WTC11 (cell line): ENCODE measurements at regions not wholly inside any gene's neighbourhood (a gene's known extent, or its start where the extent isn't known, plus 50 kb on each side); places are given as distances from the start of the nearest gene placed in this dataset.

Experiments used
- ATAC-seq: fragments of 200-7000 bp; cut with Tn5 transposase; 2 replicates; pipeline ENCODE4 v1.10.0; 2021; ENCODE audit warnings: mild to moderate bottlenecking, moderate library complexity
- CTCF ChIA-PET: fragments of 300-600 bp; sonication (Branson Sonifier 250); formaldehyde crosslinking; loops from one replicate; lab custom pipeline; 2021; ENCODE audit warnings: antibody characterized with exemption; lab: Charles Lee
- POLR2A ChIA-PET: fragments of 350-600 bp; sonication (Branson Sonifier 250); formaldehyde crosslinking; loops from one replicate; lab custom pipeline; 2021; ENCODE audit warnings: antibody characterized with exemption; lab: Charles Lee
- DNase-seq: peaks from one replicate; pipeline ENCODE4 v3.0.0; 2021; ENCODE audit warnings: low spot score
- H3K27ac Mint-ChIP-seq: 2 replicates; pipeline ENCODE4 v1.8.0; 2021; ENCODE audit warnings: mixed read lengths
- H3K27me3 Mint-ChIP-seq: 2 replicates; pipeline ENCODE4 v1.8.0; 2021; ENCODE audit warnings: low read depth, mild to moderate bottlenecking, moderate library complexity, mixed read lengths
- H3K36me3 Mint-ChIP-seq: 2 replicates; pipeline ENCODE4 v1.8.0; 2021; ENCODE audit warnings: mixed read lengths
- H3K4me1 Mint-ChIP-seq: 2 replicates; pipeline ENCODE4 v1.8.0; 2022; ENCODE audit warnings: mixed read lengths
- H3K4me3 Mint-ChIP-seq: 2 replicates; pipeline ENCODE4 v1.8.0; 2021; ENCODE audit warnings: mild to moderate bottlenecking, moderate library complexity, mixed read lengths
- H3K9me3 Mint-ChIP-seq: 2 replicates; pipeline ENCODE4 v1.8.0; 2021; ENCODE audit warnings: mixed read lengths
- ATF1 ChIP-seq: sonication (generic); formaldehyde crosslinking; IDR thresholded peaks from 2 replicates; pipeline ENCODE4 v1.8.1; 2023; ENCODE audit warnings: mild to moderate bottlenecking, moderate library complexity, missing genetic modification reagents
- ATF3 ChIP-seq: sonication (generic); formaldehyde crosslinking; conservative IDR thresholded peaks from 2 replicates; pipeline ENCODE4 v1.8.1; 2022; ENCODE audit warnings: mild to moderate bottlenecking, missing genetic modification reagents
- ETV6 ChIP-seq: sonication (generic); formaldehyde crosslinking; IDR thresholded peaks from 2 replicates; pipeline ENCODE4 v1.8.1; 2022; ENCODE audit warnings: mild to moderate bottlenecking, missing genetic modification reagents
- FOXK1 ChIP-seq: sonication (generic); formaldehyde crosslinking; IDR thresholded peaks from 2 replicates; pipeline ENCODE4 v1.8.0; 2022; ENCODE audit warnings: mild to moderate bottlenecking, moderate library complexity, missing genetic modification reagents
- FOXP4 ChIP-seq: sonication (generic); formaldehyde crosslinking; IDR thresholded peaks from 2 replicates; pipeline ENCODE4 v1.8.0; 2022; ENCODE audit warnings: mild to moderate bottlenecking, missing genetic modification reagents
- IRF2 ChIP-seq: sonication (generic); formaldehyde crosslinking; IDR thresholded peaks from 2 replicates; pipeline ENCODE4 v1.8.0; 2022; ENCODE audit warnings: low read depth, missing genetic modification reagents, borderline replicate concordance
- SOX15 ChIP-seq: fragments of 250-450 bp; sonication (Bioruptor Pico); IDR thresholded peaks from 2 replicates; pipeline ENCODE4 v1.9.0; 2021; ENCODE audit warnings: mild to moderate bottlenecking
- TCF7 ChIP-seq: sonication (generic); formaldehyde crosslinking; IDR thresholded peaks from 2 replicates; pipeline ENCODE4 v1.8.0; 2022; ENCODE audit warnings: mild to moderate bottlenecking, low read depth, missing genetic modification reagents, moderate library complexity
- TP53 ChIP-seq: sonication (generic); formaldehyde crosslinking; IDR thresholded peaks from 2 replicates; pipeline ENCODE4 v1.8.1; 2023; ENCODE audit warnings: mild to moderate bottlenecking, missing genetic modification reagents
- ZNF396 ChIP-seq: fragments of 250-450 bp; sonication (Bioruptor Pico); IDR thresholded peaks from 2 replicates; pipeline ENCODE4 v1.8.0; 2021; ENCODE audit warnings: mild to moderate bottlenecking, moderate library complexity, borderline replicate concordance
- TF ChIP-seq, protein P1 (sequence below): sonication (generic); formaldehyde crosslinking; IDR thresholded peaks from 2 replicates; pipeline ENCODE4 v1.8.0; 2023; ENCODE audit warnings: missing genetic modification reagents
- TF ChIP-seq, protein P2 (sequence below): sonication (generic); formaldehyde crosslinking; IDR thresholded peaks from 2 replicates; pipeline ENCODE4 v1.8.1; 2023; ENCODE audit warnings: mild to moderate bottlenecking, missing genetic modification reagents
- TF ChIP-seq, protein P3 (sequence below): sonication (generic); formaldehyde crosslinking; IDR thresholded peaks from 2 replicates; pipeline ENCODE4 v1.8.0; 2022; ENCODE audit warnings: mild to moderate bottlenecking, missing genetic modification reagents
- TF ChIP-seq, protein P4 (sequence below): sonication (generic); formaldehyde crosslinking; IDR thresholded peaks from 2 replicates; pipeline ENCODE4 v1.8.0; 2023; ENCODE audit warnings: missing genetic modification reagents, mild to moderate bottlenecking, borderline replicate concordance

DNA sequence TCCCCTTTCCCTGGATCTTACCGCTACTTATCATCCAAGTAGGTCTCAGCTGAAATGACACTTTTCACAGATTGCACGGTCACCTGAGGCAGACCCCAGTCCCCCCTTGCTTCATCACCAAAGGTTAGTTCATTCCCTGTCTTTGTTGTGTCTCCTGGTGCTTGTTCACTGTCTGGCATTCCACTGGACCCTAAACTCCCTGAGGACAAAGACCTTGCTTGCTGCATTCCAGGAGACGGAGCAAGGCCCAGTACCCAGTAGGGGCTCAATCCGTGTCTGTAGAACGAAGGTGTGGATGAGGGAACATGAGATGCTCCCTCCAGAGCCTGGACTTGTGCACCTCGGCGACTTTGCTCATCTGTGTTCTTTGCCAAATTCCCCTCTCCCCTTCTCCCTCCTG, 160.0 kb downstream of the RAB11FIP2 start:
- peaks cover 29% of the 10 kb centered on the region for H3K4me1 Mint-ChIP-seq
- H3K36me3 Mint-ChIP-seq: no peaks in the 10 kb centered on the region
- 0 out of 2 replicates have a peak, but pooled peaks cover 3% of the 10 kb centered on the region for H3K9me3 Mint-ChIP-seq
- TF ChIP-seq ZNF396 (CRISPR knock-in tag) (no peak), ATF1 (CRISPR knock-in tag) (no peak), FOXK1 (CRISPR knock-in tag) (no peak), SOX15 (CRISPR knock-in tag) (no peak), ATF3 (no peak), TP53 (CRISPR knock-in tag) (no peak), FOXP4 (no peak), ETV6 (CRISPR knock-in tag) (no peak), TCF7 (CRISPR knock-in tag) (no peak), IRF2 (CRISPR knock-in tag) (no peak)
- TF ChIP-seq, protein P1, sequence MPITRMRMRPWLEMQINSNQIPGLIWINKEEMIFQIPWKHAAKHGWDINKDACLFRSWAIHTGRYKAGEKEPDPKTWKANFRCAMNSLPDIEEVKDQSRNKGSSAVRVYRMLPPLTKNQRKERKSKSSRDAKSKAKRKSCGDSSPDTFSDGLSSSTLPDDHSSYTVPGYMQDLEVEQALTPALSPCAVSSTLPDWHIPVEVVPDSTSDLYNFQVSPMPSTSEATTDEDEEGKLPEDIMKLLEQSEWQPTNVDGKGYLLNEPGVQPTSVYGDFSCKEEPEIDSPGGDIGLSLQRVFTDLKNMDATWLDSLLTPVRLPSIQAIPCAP (CRISPR knock-in tag): no peak
- TF ChIP-seq, protein P2, sequence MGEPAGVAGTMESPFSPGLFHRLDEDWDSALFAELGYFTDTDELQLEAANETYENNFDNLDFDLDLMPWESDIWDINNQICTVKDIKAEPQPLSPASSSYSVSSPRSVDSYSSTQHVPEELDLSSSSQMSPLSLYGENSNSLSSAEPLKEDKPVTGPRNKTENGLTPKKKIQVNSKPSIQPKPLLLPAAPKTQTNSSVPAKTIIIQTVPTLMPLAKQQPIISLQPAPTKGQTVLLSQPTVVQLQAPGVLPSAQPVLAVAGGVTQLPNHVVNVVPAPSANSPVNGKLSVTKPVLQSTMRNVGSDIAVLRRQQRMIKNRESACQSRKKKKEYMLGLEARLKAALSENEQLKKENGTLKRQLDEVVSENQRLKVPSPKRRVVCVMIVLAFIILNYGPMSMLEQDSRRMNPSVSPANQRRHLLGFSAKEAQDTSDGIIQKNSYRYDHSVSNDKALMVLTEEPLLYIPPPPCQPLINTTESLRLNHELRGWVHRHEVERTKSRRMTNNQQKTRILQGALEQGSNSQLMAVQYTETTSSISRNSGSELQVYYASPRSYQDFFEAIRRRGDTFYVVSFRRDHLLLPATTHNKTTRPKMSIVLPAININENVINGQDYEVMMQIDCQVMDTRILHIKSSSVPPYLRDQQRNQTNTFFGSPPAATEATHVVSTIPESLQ (CRISPR knock-in tag): no peak
- TF ChIP-seq, protein P3, sequence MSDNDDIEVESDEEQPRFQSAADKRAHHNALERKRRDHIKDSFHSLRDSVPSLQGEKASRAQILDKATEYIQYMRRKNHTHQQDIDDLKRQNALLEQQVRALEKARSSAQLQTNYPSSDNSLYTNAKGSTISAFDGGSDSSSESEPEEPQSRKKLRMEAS (CRISPR knock-in tag): no peak
- TF ChIP-seq, protein P4, sequence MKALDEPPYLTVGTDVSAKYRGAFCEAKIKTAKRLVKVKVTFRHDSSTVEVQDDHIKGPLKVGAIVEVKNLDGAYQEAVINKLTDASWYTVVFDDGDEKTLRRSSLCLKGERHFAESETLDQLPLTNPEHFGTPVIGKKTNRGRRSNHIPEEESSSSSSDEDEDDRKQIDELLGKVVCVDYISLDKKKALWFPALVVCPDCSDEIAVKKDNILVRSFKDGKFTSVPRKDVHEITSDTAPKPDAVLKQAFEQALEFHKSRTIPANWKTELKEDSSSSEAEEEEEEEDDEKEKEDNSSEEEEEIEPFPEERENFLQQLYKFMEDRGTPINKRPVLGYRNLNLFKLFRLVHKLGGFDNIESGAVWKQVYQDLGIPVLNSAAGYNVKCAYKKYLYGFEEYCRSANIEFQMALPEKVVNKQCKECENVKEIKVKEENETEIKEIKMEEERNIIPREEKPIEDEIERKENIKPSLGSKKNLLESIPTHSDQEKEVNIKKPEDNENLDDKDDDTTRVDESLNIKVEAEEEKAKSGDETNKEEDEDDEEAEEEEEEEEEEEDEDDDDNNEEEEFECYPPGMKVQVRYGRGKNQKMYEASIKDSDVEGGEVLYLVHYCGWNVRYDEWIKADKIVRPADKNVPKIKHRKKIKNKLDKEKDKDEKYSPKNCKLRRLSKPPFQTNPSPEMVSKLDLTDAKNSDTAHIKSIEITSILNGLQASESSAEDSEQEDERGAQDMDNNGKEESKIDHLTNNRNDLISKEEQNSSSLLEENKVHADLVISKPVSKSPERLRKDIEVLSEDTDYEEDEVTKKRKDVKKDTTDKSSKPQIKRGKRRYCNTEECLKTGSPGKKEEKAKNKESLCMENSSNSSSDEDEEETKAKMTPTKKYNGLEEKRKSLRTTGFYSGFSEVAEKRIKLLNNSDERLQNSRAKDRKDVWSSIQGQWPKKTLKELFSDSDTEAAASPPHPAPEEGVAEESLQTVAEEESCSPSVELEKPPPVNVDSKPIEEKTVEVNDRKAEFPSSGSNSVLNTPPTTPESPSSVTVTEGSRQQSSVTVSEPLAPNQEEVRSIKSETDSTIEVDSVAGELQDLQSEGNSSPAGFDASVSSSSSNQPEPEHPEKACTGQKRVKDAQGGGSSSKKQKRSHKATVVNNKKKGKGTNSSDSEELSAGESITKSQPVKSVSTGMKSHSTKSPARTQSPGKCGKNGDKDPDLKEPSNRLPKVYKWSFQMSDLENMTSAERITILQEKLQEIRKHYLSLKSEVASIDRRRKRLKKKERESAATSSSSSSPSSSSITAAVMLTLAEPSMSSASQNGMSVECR: no peak
- no peak overlapping the region for H3K4me3 Mint-ChIP-seq
- DNase-seq (no peak), ATAC-seq (no peak)
- ChIA-PET POLR2A (no interaction called here), CTCF (no interaction called here)
- no peak overlapping the region for H3K27ac Mint-ChIP-seq
- peaks cover 3% of the 10 kb centered on the region; the same call in 1 of the 2 replicates for H3K27me3 Mint-ChIP-seq

- peaks cover 45% of the 10 kb centered on the region for H3K4me1 Mint-ChIP-seq
- DNase-seq: no peak
- no peak overlapping the region for H3K27ac Mint-ChIP-seq
- no peak for ATAC-seq
- H3K27me3 Mint-ChIP-seq: peaks cover 3% of the 10 kb centered on the region
- CTCF ChIA-PET: no interaction called here
- TF ChIP-seq ZNF396 (CRISPR knock-in tag): no peak
- H3K4me3 Mint-ChIP-seq: no peak overlapping the region
- POLR2A ChIA-PET: no interaction called here
- H3K9me3 Mint-ChIP-seq: 0 out of 2 replicates have a peak, but pooled peaks cover 3% of the 10 kb centered on the region
- H3K36me3 Mint-ChIP-seq: no peaks in the 10 kb centered on the region
Measured at GRCh38 chr10:117889664-117890063, 157.1 kb downstream of the RAB11FIP2 start.
